GM23338 (cell line): ENCODE measurements at regions not wholly inside any gene's neighbourhood (a gene's known extent, or its start where the extent isn't known, plus 50 kb on each side); places are given as distances from the start of the nearest gene placed in this dataset.

Experiments used
- CREB1 ChIP-seq: fragments of 250-450 bp; sonication (Bioruptor Pico); IDR thresholded peaks from 2 replicates; pipeline ENCODE4 v1.5.0; 2020; ENCODE audit warnings: low read depth, mild to moderate bottlenecking, moderate library complexity
- EZH2 ChIP-seq: fragments of 200-600 bp; sonication (generic); IDR thresholded peaks from one replicate; pipeline ENCODE4 v1.8.0; 2017; ENCODE audit warnings: antibody characterized with exemption, mild to moderate bottlenecking, low read depth; ENCODE audit not compliant: unreplicated experiment
- EZH2phosphoT487 ChIP-seq: fragments of 200-600 bp; sonication (generic); IDR thresholded peaks from one replicate; pipeline ENCODE4 v1.8.1; 2018; ENCODE audit warnings: antibody characterized with exemption; ENCODE audit not compliant: unreplicated experiment
- JUNB ChIP-seq: IDR thresholded peaks from one replicate; pipeline ENCODE4 v1.6.1; 2016; ENCODE audit warnings: antibody characterized with exemption; ENCODE audit not compliant: unreplicated experiment
- NANOG ChIP-seq: IDR thresholded peaks from 2 replicates; pipeline ENCODE4 v1.6.1; 2016; ENCODE audit warnings: antibody characterized with exemption, borderline replicate concordance
- POLR2AphosphoS5 ChIP-seq: IDR thresholded peaks from 2 replicates; pipeline ENCODE4 v1.6.1; 2016; ENCODE audit warnings: antibody characterized with exemption, low read depth
- REST ChIP-seq: IDR thresholded peaks from one replicate; pipeline ENCODE4 v1.6.1; 2018; ENCODE audit warnings: antibody characterized with exemption; ENCODE audit not compliant: unreplicated experiment
- STAT1 ChIP-seq: IDR thresholded peaks from one replicate; pipeline ENCODE4 v1.6.1; 2016; ENCODE audit warnings: antibody characterized with exemption; ENCODE audit not compliant: unreplicated experiment
- TF ChIP-seq, protein P1 (sequence below), 2 experiments: fragments of 200-600 bp in 1 of 2; sonication (generic) in 1 of 2; conservative IDR thresholded peaks; 2 replicates each; pipeline versions ENCODE4 v1.5.1 to v1.6.1; 2016 to 2017; ENCODE audit warnings: antibody characterized with exemption in 2 of 2, low read depth in 2 of 2, mild to moderate bottlenecking in 2 of 2, moderate library complexity in 1 of 2
- TF ChIP-seq, protein P2 (sequence below): IDR thresholded peaks from 2 replicates; pipeline ENCODE4 v1.6.1; 2016; ENCODE audit warnings: antibody characterized with exemption
- TF ChIP-seq, protein P3 (sequence below): fragments of 250-450 bp; sonication (Bioruptor Pico); IDR thresholded peaks from 2 replicates; pipeline ENCODE4 v1.5.0; 2020; ENCODE audit warnings: mild to moderate bottlenecking, moderate library complexity

DNA sequence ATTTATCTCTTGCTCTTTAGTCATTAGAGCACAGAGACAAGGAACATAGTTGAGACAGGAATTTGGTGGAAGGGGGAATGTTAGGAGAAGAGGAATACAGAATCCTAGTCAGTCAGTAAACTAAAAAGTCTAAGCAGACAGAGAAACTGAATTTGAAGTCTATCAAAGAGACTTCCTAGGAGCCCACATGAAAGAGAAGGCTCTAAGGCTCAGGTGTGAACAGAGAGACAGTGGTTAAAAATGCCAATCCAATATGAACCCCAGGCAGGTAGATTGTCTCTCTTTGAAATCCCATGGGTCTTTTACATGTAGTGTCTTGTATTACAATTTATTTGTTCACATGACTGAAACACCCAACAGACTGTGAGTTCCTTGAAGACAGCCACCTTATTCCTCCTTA, 77.8 kb upstream of the NFKB1 start:
- no peak for TF ChIP-seq EZH2phosphoT487
- TF ChIP-seq, protein P1, sequence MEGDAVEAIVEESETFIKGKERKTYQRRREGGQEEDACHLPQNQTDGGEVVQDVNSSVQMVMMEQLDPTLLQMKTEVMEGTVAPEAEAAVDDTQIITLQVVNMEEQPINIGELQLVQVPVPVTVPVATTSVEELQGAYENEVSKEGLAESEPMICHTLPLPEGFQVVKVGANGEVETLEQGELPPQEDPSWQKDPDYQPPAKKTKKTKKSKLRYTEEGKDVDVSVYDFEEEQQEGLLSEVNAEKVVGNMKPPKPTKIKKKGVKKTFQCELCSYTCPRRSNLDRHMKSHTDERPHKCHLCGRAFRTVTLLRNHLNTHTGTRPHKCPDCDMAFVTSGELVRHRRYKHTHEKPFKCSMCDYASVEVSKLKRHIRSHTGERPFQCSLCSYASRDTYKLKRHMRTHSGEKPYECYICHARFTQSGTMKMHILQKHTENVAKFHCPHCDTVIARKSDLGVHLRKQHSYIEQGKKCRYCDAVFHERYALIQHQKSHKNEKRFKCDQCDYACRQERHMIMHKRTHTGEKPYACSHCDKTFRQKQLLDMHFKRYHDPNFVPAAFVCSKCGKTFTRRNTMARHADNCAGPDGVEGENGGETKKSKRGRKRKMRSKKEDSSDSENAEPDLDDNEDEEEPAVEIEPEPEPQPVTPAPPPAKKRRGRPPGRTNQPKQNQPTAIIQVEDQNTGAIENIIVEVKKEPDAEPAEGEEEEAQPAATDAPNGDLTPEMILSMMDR (conservative IDR thresholded peaks at IDR 0.05; ENCODE audit: low read depth in 2 of 2): no peak
- TF ChIP-seq, protein P2, sequence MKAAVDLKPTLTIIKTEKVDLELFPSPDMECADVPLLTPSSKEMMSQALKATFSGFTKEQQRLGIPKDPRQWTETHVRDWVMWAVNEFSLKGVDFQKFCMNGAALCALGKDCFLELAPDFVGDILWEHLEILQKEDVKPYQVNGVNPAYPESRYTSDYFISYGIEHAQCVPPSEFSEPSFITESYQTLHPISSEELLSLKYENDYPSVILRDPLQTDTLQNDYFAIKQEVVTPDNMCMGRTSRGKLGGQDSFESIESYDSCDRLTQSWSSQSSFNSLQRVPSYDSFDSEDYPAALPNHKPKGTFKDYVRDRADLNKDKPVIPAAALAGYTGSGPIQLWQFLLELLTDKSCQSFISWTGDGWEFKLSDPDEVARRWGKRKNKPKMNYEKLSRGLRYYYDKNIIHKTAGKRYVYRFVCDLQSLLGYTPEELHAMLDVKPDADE: no peak
- TF ChIP-seq POLR2AphosphoS5: no peak
- TF ChIP-seq REST: no peak
- no peak for TF ChIP-seq CREB1
- no peak for TF ChIP-seq STAT1
- TF ChIP-seq EZH2: no peak
- TF ChIP-seq, protein P3, sequence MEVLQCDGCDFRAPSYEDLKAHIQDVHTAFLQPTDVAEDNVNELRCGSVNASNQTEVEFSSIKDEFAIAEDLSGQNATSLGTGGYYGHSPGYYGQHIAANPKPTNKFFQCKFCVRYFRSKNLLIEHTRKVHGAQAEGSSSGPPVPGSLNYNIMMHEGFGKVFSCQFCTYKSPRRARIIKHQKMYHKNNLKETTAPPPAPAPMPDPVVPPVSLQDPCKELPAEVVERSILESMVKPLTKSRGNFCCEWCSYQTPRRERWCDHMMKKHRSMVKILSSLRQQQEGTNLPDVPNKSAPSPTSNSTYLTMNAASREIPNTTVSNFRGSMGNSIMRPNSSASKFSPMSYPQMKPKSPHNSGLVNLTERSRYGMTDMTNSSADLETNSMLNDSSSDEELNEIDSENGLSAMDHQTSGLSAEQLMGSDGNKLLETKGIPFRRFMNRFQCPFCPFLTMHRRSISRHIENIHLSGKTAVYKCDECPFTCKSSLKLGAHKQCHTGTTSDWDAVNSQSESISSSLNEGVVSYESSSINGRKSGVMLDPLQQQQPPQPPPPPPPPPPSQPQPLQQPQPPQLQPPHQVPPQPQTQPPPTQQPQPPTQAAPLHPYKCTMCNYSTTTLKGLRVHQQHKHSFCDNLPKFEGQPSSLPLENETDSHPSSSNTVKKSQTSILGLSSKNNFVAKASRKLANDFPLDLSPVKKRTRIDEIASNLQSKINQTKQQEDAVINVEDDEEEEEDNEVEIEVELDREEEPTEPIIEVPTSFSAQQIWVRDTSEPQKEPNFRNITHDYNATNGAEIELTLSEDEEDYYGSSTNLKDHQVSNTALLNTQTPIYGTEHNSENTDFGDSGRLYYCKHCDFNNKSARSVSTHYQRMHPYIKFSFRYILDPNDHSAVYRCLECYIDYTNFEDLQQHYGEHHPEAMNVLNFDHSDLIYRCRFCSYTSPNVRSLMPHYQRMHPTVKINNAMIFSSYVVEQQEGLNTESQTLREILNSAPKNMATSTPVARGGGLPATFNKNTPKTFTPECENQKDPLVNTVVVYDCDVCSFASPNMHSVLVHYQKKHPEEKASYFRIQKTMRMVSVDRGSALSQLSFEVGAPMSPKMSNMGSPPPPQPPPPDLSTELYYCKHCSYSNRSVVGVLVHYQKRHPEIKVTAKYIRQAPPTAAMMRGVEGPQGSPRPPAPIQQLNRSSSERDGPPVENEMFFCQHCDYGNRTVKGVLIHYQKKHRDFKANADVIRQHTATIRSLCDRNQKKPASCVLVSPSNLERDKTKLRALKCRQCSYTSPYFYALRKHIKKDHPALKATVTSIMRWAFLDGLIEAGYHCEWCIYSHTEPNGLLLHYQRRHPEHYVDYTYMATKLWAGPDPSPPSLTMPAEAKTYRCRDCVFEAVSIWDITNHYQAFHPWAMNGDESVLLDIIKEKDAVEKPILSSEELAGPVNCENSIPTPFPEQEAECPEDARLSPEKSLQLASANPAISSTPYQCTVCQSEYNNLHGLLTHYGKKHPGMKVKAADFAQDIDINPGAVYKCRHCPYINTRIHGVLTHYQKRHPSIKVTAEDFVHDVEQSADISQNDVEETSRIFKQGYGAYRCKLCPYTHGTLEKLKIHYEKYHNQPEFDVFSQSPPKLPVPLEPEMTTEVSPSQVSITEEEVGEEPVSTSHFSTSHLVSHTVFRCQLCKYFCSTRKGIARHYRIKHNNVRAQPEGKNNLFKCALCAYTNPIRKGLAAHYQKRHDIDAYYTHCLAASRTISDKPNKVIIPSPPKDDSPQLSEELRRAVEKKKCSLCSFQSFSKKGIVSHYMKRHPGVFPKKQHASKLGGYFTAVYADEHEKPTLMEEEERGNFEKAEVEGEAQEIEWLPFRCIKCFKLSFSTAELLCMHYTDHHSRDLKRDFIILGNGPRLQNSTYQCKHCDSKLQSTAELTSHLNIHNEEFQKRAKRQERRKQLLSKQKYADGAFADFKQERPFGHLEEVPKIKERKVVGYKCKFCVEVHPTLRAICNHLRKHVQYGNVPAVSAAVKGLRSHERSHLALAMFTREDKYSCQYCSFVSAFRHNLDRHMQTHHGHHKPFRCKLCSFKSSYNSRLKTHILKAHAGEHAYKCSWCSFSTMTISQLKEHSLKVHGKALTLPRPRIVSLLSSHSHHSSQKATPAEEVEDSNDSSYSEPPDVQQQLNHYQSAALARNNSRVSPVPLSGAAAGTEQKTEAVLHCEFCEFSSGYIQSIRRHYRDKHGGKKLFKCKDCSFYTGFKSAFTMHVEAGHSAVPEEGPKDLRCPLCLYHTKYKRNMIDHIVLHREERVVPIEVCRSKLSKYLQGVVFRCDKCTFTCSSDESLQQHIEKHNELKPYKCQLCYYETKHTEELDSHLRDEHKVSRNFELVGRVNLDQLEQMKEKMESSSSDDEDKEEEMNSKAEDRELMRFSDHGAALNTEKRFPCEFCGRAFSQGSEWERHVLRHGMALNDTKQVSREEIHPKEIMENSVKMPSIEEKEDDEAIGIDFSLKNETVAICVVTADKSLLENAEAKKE (CRISPR knock-in tag): no peak
- TF ChIP-seq NANOG: no peak
- no peak for TF ChIP-seq JUNB
